ENCODE measurements at regions not wholly inside any gene's neighbourhood (a gene's known extent, or its start where the extent isn't known, plus 50 kb on each side); places are given as distances from the start of the nearest gene placed in this dataset.

- Histone ChIP-seq H3K4me3 (no peak overlapping the region), H3K27me3 (no peaks in the 10 kb centered on the region), H3K4me1 (replicated peaks in 1 of 2) (no peaks in the 10 kb centered on the region), H3K9me3 (replicated peaks in 1 of 3) (no peaks in the 10 kb centered on the region), H3K27ac (no peak overlapping the region), H3K36me3 (replicated peaks in 1 of 2) (no peaks in the 10 kb centered on the region)
- TF ChIP-seq CTCF (IDR thresholded peaks at IDR 0.05) (no peak), POLR2A (IDR thresholded peaks at IDR 0.05) (no peak)
- intact Hi-C loops (cut with DNase I) = no loop called here
- DNase-seq = no peak
- 24 to 30% (median 28%) methylated on average over 2 of the region's 2 CpGs for WGBS, 4 donors
Measured at GRCh38 chr12:77238335-77238734, 173.0 kb upstream of the E2F7 start.

GRCh38 chr12:77237896-77238295 lies 172.5 kb upstream of the E2F7 start:
- no peaks in the 10 kb centered on the region for H3K36me3 ChIP-seq (replicated peaks in 1 of 2)
- H3K9me3 ChIP-seq (replicated peaks in 1 of 3) = no peaks in the 10 kb centered on the region
- 77 to 96% (median 93%) methylated on average over 1 of the region's 1 CpG for WGBS, 4 donors
- no peak for DNase-seq
- TF ChIP-seq POLR2A (IDR thresholded peaks at IDR 0.05) = no peak
- TF ChIP-seq CTCF (IDR thresholded peaks at IDR 0.05) = no peak
- H3K4me1 ChIP-seq (replicated peaks in 1 of 2) = no peaks in the 10 kb centered on the region
- intact Hi-C loops (cut with DNase I) = no loop called here
- H3K27ac ChIP-seq = no peak overlapping the region
- no peak overlapping the region for H3K4me3 ChIP-seq
- H3K27me3 ChIP-seq = no peaks in the 10 kb centered on the region

- intact Hi-C loops (cut with DNase I) = no loop called here
Measured at GRCh38 chr12:77236066-77236465, 170.7 kb upstream of the E2F7 start.

GRCh38 chr12:77232045-77232444 lies 166.7 kb upstream of the E2F7 start:
- intact Hi-C loops (cut with DNase I) = no loop called here
- no peak for TF ChIP-seq CTCF (IDR thresholded peaks at IDR 0.05)
- peak in 1 of 7 donors; percentile 17 for DNase-seq
- Histone ChIP-seq H3K9me3 (replicated peaks in 1 of 3) (no peaks in the 10 kb centered on the region), H3K4me3 (no peak overlapping the region), H3K4me1 (replicated peaks in 1 of 2) (no peaks in the 10 kb centered on the region), H3K36me3 (replicated peaks in 1 of 2) (no peaks in the 10 kb centered on the region), H3K27me3 (no peaks in the 10 kb centered on the region), H3K27ac (peak overlapping the region in 1 of 5 donors; percentile 63)
- 45 to 80% (median 54%) methylated on average over 1 of the region's 1 CpG for whole genome bisulfite sequencing, 4 donors

More at GRCh38 chr12:77236066-77236465, 170.7 kb upstream of the E2F7 start:
- Histone ChIP-seq H3K9me3 (replicated peaks in 1 of 3) (no peaks in the 10 kb centered on the region), H3K27ac (no peak overlapping the region), H3K4me3 (no peak overlapping the region), H3K4me1 (replicated peaks in 1 of 2) (no peaks in the 10 kb centered on the region), H3K36me3 (replicated peaks in 1 of 2) (no peaks in the 10 kb centered on the region), H3K27me3 (no peaks in the 10 kb centered on the region)
- TF ChIP-seq CTCF (IDR thresholded peaks at IDR 0.05) (no peak), POLR2A (IDR thresholded peaks at IDR 0.05) (no peak)
- no peak for DNase-seq

All from adrenal gland (tissue), 9 donors.